ENCODE measurements at regions not wholly inside any gene's neighbourhood (a gene's known extent, or its start where the extent isn't known, plus 50 kb on each side); places are given as distances from the start of the nearest gene placed in this dataset.

DNA sequence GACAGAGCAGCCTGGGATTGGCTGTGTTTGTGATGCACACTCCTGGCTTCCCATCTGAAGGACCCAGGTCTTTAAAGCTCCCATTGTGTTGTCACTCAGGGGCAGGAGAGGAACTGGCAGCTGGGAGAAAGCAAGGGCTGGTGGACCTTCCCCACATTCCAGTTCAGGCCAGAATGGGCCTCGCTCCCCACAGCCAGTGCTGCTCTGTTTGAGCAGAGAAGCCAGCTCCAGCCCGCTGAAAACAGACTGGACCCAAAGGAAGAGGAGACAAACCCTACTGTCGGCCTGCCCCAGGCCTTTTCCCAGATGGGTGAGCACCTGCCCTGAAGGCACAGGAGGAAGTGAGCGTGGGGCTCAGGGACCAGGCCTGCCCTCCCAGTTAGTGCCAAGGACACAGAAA, 499.4 kb downstream of the NPHP4 start:
- DNase-seq: no peak

DNA sequence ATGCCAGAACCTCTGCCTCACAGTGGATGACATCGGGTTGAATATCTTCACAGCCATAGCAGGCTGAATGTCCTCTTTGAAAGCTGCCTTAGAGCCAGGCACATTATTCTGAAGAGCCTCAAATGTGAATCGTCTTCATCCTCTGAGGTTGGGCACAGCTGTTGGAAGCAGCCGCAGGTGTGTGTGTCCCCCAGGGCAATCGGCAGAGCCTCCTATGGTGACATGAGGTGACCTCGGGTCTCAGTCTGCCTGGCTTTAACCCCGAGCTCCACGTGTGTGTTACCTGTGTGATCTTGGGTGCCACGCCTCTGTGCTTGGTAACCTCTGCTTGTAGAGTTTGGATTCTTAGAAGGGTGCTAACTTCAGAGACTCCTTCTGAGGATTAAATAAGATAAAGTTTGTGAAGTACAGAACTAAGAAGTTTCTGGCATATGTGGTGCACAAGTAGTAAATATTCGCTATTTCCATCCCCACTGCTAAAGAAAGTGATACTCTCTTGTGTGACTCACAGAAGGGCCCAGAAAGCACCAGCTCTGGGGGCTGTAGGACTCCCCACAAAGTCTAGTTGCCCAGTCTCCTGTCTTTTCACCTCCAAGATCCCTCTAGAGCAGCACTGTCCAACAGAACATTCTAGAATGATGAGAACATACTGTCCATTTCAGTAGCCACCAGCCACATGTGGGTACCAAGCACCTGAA, 500.9 kb downstream of the NPHP4 start:
- no peak for DNase-seq

DNA sequence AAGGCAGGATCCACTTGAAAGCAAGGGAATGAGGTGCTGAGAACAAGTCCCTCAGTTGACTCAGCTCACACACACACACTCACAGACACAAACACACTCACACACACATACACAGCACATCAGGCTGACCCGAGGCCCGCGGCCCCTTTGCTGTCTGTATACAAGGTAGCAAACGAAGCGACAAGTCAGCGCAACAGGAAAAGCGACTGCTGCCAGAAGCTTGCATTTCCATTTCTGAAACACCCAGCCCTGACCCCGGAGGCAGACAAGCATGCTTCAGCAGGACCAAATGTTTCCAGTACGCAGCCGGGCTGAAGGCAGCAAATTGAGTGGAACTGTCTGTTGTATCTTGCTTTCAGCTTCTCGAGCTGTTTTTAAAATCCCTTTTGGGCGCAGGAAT, 501.6 kb downstream of the NPHP4 start:
- DNase-seq: no peak

DNA sequence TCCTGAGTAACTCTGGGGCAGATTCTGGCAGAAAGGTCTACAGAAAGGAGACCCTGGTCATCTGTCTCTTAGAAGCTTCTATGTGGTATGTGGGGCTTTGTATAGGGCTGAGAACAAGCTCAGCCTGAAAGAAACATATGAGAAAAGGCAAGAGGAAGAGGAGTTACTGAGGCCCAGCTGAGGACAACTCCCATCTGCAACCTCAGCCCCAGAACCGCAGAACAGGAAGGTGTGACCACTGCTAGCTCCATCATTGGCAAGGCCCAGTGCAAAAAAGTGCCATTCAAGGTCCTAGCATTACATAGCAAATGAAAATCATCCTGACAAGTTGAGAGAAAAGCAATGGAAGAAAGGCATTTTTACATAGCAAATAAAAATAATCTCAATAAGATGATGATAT, 503.8 kb downstream of the NPHP4 start:
- DNase-seq: no peak

DNA sequence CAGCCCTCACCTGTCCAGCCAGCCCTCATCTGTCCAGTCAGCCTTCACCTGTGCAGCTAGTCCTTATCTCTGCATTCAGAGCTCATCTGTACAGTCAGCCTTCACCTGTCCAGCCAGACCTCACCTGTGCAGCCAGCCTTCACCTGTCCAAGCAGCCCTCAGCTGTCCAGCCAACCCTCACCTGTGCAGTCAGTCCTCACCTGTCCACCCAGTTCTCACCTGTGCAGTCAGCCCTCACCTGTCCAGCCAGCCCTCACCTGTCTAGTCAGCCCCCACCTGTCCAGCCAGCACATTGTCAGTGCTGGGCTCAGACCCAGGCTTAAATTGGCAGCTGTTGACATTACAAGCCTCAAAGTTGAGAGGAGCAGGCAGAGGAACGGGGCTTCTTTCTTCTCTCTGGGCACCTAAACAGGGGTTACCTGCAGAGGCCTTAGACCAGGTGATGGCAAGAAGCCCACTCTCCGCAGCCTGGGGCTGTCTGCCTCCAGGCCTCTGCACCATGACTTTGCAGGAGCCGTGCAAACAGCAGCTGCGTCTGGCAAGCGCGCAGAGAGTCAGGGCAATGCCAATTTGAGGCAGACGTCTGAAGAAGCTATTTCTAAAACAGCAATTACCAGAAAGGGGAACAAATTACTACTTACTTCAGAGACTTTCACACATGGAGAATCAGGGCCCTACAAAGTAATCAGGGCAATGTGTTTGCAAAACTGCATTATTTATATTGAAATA, 506.1 kb downstream of the NPHP4 start:
- no peak for DNase-seq

DNA sequence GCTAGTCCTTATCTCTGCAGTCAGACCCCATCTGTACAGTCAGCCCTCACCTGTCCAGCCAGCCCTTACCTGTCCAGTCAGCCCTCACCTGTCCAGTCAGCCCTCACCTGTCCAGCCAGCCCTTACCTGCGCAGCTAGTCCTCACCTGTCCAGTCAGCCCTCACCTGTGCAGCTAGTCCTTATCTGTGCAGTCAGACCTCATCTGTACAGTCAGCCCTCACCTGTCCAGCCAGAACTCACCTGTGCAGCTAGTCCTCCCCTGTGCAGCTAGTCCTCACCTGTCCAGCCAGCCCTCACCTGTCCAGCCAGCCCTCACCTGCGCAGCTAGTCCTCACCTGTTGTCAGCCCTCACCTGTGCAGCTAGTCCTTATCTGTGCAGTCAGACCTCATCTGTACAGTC, 506.8 kb downstream of the NPHP4 start:
- DNase-seq: no peak

DNA sequence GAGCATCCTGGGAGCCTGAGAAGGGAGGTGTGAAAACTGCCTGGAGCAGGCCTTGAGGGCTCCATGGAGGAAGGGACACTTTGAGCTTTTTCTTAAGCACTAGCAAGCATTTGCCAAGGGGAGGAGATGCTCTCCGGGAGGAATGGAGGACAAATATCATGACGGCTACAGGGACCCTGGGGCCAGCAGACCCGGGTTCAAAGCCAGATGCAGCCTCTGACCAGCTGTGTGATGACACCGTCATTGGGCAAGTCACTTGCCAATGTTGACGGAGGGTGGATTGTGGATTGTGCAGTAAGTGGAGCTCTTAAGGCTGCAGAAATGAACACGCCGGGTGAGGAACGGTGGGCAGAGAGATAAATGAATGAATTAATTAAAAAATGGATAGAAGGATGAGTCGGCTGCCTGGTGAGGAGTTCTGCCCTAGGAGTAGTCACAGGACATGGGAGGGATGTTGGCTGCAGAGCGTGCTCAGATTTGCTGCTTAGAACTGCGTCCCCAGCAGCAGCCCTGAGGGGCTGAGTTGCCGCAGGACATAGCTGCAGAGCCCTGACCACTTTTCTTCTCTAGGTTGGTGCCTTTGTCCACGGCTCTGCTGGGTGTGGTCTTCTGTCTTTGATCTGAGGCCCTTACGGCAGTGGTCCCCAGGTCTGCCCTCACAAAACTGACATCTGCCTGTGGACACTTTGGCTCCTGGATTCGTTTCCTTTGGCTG, 507.6 kb downstream of the NPHP4 start:
- DNase-seq: no peak

DNA sequence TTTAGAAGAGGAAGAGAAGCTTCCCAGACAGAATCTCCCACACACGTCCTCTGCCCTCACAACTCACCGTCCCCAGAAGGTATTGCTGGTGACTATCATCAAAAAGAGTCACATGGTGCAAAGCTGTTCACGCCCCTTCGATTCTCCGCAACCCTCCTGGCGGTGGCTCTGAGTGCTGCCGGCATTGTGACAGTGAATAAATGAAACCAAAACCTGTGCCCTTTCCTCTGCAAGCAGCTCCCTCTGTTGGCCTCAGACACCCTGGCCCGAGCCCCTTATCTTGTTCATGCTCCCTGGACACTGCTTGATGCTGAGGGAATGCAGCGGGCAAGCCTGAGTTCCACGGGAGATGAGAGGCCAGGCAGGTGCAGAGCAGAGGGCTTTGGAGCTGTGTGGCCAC, 510.3 kb downstream of the NPHP4 start:
- peak in 2 of 4 experiments; percentile 3 to 11 for DNase-seq

DNA sequence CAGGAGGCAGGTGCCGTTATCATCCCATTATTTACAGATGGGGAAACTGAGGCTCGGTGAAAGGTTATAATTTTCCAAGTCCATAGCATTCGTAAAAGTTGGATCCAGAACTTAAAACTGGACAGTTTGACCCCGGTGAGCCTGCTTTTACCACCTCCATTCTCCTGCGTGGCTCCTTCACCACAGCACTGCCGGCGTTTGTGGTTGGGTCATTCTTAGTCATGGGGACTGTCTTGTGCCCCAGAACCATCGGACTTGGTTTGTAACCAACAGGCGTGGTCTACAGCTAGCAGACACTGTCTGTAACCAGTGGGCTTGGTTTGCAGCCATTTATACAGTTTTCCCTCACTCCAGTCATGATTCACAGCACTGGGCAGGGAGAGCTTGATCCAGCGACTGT, 511.3 kb downstream of the NPHP4 start:
- no peak for DNase-seq

DNA sequence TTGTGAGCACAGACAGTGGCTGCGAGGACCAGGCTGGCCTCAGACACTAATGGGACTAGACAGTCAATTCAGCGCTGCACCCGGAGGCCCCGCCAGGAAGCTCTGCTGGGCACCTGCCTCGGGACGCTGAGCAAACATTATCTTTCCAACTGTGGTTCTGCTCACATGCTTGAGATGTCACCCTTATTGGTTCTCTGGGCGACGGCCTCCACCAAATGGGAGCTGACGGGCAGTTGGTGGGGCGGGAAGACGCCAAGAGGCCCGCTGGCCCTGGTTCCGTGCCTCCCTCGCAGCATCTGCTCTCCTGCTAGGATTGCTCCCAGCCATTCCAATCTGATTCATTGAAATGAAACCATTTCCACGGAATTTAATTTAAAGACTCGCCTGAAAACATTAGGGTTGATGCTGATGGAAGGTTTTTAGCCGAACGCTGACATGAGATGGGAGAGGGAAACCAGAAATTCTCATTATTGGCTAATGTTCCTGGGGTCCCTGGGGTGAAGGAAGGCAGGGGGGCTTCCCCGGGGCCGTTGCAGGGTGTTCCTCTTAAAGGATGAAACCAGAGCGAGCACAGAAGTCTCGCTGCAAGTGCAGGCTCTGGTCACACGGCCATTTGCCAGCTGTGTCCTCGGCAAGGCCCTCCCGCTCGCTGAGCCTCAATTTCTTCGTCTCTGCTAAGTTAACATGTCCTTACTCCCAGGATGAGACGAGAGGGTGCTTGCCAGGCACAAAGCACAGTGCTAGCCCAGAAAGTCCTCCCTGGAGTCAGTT, 512.2 kb downstream of the NPHP4 start:
- DNase-seq: no peak

DNA sequence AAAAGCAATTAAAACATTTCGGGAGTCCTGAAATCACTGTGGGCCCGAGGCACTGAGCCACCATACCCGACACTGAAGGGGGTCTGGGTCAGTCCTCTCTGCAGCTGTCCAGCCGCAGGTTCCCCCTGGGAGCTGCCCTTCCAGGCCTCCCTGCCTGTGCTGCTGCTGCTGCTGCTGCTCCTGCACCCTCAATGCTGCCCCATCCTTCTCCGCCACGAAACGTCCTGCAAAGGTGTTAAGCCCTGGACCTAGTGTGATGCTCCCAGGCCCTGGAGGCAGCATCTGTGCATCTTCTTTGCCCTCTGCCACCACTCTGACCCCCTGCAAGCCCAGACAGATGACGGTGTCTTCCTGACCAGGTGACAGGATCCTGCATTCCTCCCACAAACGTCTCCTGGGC, 513.3 kb downstream of the NPHP4 start:
- DNase-seq: no peak

DNA sequence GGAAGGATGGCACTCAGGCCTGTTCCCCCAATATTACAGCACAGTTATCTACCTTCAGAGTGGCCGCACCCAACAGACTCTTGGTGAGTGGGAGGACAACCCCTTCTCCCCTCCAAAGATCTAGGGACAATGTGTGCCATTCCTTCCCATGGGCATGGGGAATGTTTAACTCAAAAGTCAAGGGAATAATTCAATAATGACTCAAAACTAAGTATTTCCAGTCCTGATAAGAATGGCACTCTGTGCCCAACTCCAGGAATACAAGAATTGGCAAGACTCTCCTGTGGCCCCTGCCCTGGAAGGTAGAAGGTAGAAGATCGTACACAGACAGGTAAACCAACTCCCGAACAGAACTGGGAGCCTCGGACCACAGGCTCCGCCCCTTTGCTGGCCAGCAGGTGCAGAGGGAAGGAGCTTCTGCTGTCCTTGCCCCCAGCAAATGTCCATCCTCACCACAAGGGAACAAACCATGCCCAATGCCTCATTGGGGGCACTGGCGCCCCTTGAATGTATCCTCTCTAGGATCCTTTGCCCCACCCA, 514.0 kb downstream of the NPHP4 start:
- DNase-seq: no peak

DNA sequence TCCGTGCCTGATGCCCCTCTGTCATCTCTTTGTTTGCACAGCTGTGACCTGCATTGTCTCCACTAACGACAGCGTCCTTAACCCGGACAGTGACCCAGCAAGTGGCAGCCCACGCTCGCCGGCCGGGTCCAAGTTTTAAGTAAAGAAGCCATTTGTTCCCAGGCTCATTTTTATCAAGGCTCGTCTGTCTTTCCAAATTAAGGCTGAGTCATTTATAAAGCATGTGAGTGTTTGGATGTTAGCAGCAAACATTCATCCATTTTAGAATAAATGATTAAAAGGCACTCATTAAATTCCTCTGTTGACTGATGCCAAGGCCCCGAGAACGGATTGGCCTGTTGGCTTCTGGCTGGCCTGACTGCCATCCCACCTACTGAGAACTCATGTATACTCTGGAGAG, 514.5 kb downstream of the NPHP4 start:
- DNase-seq: no peak

DNA sequence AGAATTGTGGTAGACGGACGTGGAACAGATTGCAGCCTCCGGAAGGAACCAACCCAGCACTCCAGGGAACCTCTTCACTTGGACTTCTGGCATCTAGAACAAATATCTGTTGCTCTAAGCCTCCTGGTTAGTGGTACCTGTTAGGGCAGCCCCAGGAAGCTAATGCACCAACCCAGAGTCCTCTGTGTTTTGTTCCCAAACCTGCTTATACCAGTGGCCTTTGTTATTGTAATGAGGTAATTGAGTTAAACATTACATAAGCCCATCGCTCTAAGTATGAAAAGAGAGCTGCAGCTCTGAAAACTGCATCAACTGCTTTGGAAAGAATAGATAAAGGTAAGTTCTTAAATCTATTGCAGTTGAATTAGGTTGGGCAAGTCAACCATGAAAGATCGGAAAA, 516.7 kb downstream of the NPHP4 start:
- no peak for DNase-seq

DNA sequence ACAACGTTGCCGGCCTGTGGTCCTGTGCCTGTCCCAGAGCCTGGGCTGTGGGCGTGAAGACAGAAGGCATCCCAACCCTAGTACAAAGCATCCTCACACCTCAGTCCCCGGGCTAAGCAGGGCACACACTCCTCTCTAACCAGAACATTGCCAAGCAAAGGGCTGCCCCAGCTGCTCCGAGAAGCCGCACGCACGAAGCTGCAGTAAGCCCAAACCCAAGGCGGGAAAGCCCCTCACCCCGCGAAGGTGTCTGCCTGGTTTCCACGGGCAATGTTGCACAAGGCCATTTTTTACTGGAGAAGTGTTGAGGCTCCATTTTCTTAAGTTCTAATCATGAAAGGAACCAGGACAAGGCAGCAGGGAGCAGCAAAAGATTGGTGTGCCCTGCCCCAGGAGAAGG, 519.0 kb downstream of the NPHP4 start:
- no peak for DNase-seq

DNA sequence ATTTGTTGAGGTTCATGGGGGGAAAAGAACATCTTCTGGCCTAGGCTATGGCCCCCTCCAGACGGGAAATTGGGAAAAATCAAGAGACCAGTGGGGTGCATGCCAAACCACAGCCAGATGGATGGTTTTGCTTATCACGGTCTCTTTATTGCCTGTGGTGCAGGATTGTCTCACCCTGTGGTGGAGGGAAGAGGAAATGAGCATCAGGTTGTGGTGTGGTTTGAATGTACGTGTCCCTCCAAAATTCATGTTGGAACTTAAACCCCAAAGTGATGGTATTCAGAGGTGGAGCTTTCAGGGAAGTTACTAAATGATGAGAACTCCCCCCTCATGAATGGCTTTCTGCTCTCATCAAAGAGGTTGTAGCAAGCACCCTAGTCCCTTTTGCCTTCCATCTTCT, 525.7 kb downstream of the NPHP4 start:
- DNase-seq: no peak

DNA sequence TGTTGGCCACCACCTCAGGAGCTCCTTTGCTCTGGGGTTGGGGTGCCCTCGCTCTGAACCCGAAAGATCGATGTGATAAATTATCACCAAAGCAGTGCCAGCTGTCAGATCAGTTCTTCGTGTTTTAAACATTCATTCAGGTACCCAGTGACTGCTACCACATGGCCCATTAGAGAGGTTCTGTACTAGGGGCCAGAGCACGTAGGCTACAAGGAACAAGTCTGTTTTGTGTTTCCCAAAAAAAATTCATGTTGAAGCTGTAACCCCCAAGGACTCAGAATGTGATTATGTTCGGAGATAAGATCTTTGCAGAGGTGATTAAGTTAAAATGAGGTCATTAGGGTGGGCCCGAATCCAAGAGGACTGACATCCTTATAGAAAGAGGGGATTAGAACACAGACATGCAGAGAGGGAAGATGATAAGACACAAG, 526.9 kb downstream of the NPHP4 start:
- no peak for DNase-seq

DNA sequence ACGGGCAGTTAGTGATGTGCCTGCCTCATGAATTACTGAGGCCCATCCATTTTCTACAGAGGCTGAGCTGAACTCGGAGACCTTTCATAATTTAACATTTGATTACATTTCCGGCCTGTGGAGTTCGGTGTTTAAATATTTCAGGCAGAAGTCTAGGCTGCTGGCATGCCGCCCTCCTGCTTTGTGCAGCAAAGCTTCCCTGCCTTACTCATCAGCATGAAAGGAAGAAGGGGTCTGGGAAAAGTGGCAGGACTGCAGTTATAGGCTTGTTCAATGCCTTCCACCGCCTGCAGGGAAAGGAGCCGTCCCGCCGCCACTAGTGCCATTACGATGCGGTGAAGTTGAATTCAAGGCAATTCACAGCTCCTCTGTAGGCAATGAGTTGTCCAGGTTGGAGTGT, 527.9 kb downstream of the NPHP4 start:
- DNase-seq: no peak

DNA sequence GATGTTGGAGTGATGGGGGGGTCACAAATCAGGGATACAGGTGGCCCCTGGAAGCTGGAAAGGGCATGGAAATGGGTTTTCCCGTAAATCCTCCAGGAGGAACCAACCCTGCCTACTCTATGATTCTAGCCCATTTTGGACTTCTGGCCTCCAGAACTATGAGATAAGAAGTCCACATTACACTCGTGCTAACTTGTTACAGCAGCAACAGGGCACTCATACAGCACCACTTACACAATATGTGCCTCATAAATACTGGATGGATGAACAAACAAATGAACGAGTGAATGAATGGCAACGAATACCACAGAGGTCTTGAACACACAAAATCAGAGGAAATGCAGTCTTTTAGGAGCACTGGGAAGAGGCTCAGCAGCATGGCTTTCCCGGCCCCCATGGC, 531.3 kb downstream of the NPHP4 start:
- no peak for DNase-seq

DNA sequence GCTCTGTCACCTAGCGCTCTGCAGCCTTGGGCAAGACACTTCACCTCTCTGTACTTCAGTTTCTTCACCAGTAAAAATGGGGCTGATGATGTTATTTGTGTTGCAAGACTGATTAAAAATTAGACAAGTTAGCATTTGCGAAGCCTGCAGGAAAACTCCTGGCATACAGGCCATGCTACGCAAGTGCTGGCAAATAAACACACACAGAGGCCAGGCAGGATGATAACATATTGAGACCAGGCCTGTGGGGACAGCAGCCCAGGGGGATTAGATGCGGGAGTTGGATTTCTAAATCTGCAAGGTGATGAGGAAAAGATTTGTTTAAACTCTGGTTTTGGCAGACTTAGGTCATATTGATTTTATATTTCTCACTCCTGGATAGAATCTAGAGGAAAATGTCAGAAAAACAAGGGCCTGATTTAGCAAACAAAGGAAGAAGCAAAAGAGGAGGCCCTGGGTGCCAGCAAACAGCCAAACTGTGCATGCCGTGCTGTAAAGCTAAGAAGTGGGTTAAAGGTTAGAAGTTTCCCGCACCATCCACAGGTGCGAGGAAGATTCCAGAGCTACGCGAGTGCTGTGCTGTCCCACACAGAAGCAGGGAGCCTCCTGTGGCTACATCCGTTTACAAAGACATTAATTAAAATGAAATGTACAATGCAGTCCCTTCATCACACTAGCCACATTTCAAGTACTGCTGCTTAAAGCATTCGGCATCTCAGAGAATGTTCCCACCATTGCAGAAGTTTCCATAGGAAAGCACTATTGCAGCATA, 532.2 kb downstream of the NPHP4 start:
- no peak for DNase-seq

DNA sequence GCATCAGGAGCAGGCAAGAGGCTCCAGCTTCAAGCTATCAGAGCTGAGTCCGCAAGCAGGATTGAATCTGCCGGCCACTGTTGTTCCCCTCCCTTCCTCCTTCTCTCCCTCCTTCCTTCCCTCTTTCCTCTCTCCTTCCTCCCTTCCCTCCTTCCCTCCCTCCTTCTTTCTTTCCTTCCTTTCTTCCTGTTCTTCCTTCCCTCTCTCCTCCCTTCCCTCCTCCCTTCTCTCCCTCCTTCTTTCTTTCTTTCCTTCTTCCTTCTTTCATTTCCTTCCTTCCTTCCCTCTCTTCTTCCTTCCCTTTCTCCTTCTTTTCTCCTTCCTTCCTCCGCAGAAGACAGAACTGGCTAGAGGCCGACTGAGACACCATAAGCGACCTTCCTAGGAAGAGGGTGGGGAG, 534.0 kb downstream of the NPHP4 start:
- DNase-seq: no peak

DNA sequence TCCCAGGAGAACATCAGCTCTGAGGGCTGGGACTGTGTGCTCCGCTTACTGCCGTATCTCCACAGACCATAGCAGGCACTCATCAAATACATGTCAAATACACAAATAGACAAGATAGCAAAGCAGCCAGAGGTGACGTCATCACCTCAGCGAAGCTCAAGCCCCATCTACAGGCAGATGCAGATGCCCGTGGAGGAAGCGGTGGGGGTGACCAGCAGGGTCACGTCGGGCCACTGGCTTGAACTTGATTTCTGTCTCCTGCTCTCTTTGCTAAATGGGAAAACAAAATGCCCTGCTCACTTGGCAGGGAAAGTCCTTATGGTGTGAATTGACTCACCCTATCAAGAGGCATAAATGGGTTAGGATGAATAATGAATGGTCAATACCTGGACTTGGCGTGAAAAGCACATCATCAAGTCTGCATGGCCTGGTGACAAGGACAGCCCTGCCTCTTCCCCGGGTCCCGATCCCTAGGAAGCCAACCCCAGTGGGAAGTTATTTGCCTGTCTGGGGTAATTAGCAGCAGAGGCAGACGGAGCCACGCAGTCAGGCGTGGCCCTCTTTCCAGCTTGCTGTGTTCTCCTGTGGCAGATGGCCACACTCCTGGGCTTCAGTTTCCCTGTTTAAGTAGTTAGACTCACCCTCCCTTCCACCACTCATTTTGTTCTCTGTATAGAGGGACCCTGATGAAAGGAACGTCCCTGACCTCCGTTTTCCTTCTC, 536.0 kb downstream of the NPHP4 start:
- DNase-seq: no peak

Measured in activated naive CD4-positive, alpha-beta T cell (primary cell).